GM19463 (cell line): ENCODE measurements at regions not wholly inside any gene's neighbourhood (a gene's known extent, or its start where the extent isn't known, plus 50 kb on each side); places are given as distances from the start of the nearest gene placed in this dataset.
"Not testable (repeated sequence)": the region's sequence is repeated elsewhere in the genome, so short reads cannot be mapped to it uniquely, and the experiment has no call there.

Source experiments
- ATAC-seq: cut with Tn5 transposase; IDR thresholded peaks from one replicate; pipeline ENCODE4 v1.9.1; 2021; ENCODE audit warnings: mild to moderate bottlenecking, moderate library complexity; ENCODE audit not compliant: unreplicated experiment

DNA sequence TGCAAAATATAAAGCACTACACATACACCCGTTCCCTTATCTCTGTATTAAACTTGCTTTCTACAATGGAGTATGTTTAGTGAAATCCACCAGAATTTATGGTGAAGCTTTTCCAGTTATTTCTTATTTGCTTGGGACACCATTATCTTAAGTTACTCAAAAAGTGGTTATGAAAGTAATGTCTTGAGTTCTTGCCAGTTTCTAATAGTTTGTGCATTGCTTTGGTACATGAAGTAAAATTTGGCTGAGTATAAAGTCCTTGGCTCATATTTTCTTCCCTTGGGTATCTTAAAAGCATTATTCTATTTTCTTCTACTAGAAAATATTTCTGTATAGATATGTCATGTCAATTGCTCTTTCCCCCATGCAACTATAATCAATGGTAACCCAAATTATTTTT is 85.2 kb downstream of the POLR1F start:
- no peak for ATAC-seq

DNA sequence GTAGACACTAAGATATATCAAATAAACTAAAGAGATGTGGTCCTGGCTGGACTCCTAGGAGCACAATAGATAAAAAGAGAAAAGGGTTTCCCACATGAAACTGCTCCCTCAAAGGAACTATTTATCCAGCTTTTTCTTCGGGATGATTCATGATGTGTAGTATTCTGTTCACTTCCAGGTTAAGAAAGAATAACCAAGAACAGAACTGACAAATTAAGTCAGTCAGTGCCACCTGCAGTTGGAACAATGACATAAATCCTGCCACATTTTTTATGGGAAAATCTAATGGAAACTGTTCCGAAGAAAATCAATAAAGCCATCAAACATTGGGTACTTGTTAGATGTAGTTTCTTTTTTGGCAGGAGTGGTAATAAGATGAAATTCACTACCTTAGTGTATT is 87.1 kb downstream of the POLR1F start:
- ATAC-seq: no peak

DNA sequence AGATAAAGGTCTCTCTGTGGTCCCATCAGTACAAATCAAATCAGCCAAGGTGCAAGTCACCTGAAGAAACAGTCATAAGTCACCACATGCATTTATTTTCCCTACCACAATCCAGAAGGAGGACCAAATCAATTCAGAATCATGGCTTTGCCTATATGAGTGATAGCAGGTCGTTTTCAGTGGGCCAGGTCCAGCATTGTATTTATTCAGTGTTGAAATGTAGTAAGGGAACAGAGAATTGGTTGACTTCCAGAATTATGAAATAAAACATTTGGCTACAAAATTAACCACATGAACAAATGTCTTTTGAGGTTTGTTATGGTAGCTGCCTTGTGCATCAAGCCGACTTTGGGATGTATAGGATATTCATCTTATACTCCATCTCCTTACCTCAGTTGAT is 88.4 kb downstream of the POLR1F start:
- no peak for ATAC-seq

DNA sequence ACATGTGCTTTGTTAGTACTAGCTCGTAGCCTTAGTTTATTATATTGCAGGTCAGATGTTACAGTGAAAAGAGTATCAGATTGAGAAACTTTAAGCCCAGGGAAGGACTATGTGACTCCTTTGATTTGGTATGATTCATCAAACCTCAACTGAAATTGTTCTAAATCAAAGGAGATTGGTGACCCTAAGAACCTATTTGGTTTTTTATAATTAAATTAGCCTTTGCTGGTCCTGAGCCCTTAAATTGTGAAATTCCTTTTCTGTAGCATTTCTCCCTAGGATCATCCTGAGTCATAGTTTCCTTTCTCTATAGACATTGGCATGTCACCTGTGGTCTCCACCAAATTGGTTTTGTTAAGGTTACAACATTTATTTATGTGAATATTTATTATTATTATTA is 89.7 kb downstream of the POLR1F start:
- ATAC-seq: no peak

DNA sequence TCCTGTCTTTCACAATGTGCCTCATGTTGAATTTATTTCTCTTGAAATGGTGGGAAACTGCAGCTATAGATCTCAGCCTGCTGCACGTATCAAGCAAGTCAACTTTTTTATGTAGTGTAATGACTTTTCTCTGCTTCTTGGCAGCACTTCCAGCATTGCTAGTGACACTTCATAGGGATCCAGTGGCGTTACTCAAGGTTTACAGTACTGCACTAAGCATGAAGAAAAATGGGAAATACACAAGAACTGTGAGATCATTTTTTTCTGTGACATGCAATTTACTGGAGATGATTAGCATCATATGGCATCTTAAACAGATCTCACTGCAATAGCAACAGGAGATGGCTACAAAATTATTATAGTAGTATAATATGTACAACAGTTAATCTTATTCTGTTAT is 90.9 kb downstream of the POLR1F start:
- ATAC-seq: no peak

DNA sequence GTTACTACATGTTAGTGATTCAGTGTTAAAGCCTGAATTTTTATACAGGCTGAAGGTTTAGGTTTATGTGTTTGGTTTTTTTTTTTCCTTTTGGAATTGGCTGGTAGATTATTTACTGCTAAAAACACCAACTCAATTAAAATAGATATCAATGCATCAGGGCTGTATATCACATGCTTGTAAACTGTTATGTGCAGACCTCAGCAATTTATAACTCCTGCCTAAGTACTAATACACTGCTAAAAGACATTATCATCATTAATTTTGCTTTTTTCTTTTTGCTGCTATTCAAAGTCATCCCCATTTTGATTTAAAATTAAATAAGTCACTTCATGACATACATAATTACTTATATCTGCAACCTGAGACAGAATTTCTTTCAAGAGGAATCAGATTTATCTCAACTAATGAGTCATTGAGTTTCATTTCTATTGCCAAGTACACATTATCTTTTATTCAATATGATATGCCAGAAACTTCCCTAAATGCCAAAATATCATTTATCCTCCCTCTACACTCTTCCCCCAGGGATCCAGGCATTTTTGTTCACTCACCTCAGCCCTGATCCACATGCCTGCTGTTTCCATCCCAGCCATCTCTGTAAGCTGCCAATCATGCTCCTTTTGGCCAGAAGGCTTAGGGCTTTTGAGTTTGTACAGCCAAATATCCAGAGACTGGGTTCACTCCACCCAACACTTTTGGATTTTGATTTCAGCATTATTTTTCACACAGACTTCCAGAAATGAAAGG is 98.5 kb downstream of the POLR1F start:
- no peak for ATAC-seq

DNA sequence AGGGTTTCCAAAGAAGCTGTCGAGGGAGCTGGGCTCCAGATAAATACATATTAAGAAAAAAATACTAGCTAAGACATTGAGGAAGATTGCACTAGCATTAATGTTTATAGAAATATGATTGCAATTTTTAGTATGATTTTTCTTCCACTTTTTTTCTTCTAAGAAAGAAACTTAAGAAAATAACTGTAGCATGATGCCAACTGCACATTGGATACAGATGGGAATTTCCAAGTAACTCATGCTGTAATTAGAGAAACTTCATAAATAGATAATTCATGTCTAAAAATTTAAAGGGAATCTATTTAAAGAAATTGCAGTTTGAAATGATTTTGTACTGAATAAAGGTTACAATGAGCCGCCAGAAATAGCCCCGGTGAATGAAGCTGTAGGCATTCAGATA is 119.4 kb downstream of the POLR1F start:
- no peak for ATAC-seq

DNA sequence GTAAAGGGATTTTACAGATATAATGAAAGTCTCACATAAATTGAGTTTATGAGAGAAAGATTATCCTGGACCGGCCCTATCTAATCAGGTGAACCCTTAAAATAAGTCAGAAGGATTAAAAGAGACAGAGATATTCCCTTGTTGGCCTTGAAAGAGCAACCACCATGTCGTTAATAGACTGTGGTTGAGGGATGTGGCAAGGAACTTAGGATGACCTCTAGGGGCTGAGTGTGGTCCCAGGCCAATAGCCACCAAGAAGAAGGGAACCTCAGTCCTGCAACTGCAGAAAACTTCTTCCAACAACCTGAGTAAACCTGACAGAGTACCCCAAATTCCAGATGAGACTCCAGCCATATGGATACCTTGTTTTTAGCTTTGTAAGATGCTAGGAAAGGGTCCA is 121.5 kb downstream of the POLR1F start:
- peak; percentile 77 for ATAC-seq

DNA sequence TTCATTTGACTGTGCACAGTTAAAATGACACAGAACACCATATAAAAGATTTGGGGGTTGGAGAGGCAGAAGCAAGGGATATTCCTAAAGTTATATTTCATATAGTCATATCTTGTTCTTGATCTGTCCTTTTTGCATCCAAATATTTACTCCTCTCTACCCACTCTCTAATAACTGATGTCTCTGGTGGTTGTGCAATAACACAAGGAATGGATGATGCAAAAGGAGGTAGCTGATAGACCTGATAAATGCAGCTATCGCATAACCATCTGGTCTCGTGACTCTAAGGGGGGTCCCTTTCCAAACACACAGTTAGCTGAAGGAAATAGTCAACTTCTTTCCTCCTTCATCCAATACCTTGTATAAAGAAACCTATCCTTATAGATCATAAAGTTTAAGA is 123.1 kb downstream of the POLR1F start:
- no peak for ATAC-seq

DNA sequence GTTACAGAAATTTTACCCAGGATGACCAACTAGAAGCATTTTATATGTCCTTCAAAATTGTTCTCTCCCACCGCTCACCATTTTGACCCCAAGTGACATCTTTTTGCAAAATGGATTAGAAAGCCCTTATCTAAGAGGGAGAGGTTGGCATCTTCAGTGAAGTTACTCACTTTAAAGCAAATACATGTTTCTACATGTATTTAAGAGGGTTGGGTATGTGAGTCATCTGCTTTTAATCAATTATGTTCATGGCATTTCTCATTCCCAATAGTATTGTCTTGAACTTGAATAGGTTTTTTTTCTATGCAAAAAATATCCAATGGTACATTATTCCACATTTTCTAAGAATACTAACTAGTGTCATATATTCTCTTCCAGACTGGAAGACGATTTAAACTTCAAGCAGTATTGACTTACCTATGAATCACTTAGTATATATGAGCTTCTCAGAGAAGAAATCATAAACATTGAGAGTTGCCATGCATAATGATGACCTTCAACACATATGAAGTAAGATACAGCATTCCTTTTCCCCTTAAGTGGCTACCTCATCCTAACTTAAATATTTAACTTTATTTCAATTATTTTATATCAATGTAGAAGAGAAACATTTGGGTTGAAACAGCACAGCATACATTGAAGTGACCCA is 132.8 kb downstream of the POLR1F start:
- ATAC-seq: no peak

DNA sequence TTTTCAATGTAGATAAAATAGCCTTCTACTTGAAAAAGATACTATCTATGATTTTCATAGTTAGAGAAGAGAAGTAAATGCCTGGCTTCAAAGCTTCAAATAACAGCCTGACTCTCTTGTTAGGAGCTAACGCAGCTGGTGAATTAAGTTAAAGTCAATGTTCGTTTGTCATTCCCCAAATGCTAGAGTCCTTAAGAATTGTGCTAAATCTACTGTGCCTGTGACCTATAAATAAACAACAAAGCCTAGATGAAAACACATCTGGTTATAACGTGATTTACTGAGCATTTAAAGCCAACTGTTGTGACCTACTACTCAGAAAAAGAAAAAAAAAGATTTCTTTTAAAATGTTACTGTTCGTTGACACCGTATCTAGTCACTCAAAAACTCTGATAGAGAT is 134.7 kb downstream of the POLR1F start:
- ATAC-seq: no peak

DNA sequence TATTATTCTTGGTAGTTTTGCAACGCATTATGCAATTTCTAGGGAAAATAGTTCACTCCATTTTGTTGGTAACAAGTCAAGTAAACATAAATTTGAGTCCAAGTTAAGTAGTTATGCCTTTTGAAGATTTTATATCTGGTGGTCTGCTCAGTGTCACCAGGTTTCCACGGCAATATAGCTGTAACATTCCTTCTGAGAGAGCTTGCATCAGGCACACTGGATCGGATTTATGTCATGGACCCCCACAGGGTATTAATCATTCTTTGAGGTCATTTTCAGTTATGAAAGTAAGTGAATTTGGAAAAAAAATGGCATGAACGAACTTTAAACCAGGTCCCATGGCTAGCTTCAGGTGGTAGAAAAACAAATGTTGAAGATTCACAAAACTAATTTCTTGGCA is 136.3 kb downstream of the POLR1F start:
- ATAC-seq: no peak

DNA sequence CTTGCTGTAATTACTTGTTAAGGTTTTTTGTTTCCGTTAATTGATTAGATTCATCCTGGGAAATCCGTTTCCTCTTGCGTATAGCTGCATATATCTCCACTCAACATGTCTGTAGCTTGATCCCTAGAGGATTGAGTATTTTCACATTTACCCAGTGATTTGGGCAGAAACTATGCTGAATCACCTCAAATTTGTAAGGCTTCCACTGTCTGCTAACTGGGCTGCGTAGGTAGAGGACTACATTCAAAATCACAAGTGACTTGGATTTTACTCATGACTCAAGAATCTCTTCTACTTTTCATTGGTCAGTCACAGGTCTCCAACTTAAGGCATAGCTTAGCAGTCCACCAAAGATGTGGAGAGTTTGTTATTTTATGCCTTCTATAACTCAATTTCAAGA is 141.8 kb downstream of the POLR1F start:
- no peak for ATAC-seq

DNA sequence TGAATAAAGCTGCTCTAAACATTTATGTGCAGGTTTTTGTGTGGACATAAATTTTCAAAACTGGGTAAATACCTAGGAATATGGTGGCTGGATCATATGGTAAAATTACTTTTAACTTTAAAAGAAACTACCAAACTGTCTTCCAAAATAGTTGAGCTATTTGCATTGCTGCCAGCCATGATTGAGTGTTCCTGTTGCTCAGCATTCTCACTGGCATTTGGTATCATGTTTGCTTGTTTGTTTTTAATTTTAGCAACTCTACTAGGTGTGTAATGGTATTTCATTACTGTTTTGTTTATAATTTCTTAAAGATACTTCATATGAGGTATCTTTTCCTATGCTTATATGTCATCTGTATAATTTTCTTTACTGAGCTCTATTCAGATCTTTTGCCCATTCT is 143.2 kb downstream of the POLR1F start:
- no peak for ATAC-seq

DNA sequence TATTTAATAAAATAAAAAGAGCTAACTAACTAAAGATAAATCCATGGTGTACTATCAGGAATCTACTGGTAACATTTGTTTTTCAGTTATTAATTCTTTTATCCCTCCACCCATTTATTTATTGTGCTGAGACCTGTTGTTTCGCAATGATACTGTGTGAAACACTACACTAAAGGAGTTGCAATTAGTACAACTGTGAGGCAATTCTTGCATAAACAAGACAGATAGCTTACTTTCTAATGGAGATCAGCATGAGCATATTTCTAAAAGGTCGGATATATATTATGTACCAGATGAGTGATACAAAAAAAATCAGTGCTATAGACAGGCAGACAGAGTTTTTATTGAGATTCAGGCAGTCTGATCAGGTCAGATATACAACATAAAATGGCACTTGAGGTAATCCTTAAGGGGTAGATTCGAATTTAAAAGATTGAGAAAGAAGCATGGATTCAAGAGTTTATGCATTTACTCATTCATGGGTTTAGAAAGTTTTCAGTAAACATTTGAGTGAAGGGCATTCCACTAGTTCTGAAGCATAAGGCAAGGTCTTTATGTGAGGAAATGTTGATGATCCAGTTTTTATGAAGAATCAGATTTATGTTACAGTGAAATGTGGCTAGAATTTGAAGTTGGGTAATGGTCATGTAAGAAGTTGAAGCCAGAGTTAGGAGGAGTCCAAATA is 147.6 kb downstream of the POLR1F start:
- no peak for ATAC-seq

DNA sequence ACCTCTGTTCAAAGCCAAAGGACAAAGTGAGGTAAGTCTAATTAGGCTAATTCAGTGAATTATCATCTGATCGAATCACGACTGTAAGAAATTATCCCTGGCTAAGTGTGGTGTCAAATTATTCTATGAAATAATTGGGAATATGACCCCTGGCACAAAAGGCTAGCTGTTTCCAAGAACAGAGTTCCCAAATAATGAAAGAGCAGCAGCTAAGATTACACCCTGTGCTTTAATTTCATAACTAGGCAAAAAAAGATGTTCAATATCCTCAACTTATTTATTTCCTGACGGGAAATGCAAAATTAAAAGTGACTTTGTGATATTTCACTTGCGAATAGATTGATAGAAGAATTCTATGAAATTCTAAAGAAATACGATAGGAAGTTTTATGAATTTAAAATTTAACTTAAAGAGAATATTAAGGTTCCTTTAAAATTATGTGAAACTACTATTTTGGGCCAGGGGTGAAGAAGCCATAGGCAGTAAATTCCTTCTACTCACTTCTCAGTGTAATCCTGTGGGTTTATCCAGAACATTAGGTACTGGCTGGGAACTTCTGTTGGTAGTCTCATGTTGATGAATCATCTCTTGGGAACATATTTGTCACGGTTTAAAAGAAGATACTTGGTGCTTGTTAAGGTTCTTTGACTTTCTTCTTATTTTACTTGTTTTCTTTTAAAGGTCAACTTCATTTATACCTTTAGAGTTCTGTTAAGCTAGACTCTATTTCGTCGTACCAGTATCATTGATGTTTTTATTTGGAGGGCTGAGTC is 148.5 kb downstream of the POLR1F start:
- ATAC-seq: no peak

DNA sequence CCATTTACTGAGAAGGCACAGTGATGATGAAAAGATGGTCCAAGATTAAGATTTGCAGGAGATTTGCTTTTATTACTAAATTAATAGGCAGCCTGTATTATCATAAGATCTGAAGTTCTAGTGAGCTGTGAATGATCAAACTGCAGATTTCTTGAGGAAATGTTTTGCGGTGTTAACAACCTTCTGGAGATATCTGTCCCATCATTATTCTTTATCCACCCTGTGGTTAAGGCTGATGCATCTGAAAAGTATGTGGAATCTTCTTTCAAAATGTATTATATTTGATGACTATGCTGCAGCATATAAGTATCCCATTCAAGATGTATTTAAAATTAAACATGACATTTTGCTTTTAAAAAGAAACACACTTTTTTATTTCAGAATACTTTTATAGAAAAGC is 150.3 kb downstream of the POLR1F start:
- ATAC-seq: no peak

DNA sequence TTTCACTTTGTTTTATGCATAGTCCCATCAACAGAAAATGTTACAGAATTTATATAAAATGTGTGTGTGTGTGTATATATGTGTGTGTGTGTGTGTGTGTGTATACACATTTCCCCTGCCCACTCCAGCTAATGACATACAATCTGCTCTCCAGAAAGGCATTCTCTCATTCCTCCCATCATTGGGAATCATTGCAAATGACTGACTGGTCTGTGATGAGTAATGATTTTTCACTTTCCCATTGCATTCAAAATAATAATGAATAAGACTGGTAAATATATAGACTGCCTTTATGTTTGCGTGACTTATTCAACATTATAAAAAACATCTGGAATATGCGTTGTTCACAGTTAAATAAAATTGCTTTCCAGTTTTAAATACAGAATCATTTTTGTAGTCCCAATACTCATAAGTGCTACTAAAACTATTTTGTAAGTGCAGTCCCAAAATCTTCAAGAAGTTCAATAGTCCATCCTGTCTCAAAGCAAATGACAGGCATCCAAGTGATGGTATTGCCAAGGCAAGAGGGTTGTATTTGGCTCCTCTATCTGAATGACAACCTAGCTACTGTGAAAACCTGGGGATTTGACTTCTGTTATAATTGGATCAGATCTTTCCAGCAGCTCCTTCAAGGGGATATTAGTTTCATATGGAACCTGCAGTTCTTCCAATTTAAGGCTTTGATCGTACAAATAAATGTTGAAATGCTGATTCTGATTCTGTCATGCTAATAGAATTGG is 150.9 kb downstream of the POLR1F start:
- ATAC-seq: no peak

DNA sequence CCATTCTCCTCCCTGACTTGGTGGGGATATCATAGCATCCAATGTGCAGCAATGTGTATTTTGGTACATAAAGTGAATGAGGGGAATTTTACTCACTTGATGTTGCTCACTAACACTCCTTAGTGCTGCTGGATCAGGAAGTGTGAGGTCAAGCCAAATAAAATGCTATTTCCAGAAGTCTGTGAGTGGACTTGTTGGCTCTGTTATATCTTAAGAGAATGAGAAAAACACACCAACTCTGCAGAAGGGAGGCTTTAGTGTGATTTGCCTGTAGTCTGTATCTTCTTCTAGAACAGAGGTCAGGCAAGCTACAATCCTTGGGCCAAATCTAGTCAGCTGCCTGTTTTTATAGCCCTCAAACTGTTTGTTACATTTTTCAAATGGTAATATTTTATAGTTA is 154.3 kb downstream of the POLR1F start:
- ATAC-seq: no peak

DNA sequence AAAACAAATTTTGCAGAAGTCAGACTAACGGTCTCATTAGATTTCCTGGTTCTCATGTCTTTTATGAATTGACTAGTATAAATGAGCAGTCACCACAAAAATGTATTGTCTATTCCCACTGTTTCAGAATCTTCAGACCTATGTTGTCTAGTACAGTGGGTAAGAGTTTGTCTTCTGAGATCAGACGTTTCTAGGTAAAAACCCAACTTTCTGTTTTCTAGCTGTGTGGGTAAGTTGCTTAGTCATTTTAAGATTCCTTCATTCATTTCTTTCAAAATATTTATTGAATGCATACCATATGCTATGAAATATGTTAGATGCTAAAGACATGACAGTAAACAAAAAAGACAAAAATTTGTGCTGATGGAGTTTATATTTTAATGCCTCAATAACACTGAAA is 156.3 kb downstream of the POLR1F start:
- ATAC-seq: no peak

DNA sequence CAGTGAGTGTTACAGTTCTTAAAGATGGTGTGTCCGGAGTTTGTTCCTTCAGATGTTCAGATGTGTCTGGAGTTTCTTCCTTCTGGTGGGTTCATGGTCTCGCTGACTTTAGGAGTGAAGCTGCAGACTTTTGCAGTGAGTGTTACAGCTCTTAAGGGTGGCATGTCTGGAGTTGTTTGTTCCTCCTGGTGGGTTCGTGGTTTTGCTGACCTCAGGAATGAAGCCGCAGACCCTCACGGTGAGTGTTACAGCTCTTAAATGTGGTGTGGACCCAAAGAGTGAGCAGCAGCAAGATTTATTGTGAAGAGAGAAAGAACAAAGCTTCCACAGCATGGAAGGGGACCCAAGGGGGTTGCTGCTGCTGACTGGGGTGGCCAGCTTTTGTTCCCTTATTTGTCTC is 159.6 kb downstream of the POLR1F start:
- not testable (repeated sequence) for ATAC-seq
